ENCODE measurements at regions not wholly inside any gene's neighbourhood (a gene's known extent, or its start where the extent isn't known, plus 50 kb on each side); places are given as distances from the start of the nearest gene placed in this dataset.
"Not testable (repeated sequence)": the region's sequence is repeated elsewhere in the genome, so short reads cannot be mapped to it uniquely, and the experiment has no call there.

DNA sequence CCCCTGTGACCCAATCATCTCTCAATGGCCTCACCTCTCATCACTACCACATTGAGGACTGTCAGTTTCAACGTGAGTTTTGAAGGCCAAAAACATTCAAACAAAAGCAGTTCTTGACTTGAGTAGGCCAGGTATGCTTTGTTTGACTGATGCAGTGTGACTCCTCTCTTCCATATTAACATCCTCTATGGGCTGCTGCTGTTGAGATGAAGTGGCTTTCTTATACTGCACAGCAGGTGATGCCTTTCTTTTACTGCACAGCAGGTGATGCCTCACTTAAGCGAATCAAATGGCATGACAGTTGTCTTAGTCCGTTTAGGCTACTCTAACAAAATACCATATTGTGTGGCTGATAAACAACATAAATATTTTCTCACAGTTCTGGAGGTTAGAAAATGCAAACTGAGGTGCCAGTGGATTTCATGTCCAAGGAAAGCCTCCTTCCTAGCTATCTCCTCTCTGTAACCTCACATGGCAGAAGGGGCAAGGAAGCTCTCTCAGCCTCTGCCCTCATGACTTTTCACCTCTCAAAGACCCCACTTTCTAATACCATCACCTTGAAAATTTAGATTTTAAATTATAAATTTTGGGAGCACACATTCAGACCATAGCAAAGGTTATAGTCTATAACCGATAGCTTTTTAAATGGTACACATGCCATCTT lies 2267.9 kb upstream of the AGA start:
- 45% methylated on average over 4 of the region's 4 CpGs for WGBS
- H3K36me3 ChIP-seq (ENCODE audit: insufficient read depth): no peaks in the 10 kb centered on the region
- DNase-seq (ENCODE audit: extremely low spot score): no peak
- no peak overlapping the region for H3K4me3 ChIP-seq (ENCODE audit: low read depth, low read length)
- H3K27ac ChIP-seq (ENCODE audit: low read depth): no peak overlapping the region
- H3K4me1 ChIP-seq (ENCODE audit: insufficient read depth): no peaks in the 10 kb centered on the region

DNA sequence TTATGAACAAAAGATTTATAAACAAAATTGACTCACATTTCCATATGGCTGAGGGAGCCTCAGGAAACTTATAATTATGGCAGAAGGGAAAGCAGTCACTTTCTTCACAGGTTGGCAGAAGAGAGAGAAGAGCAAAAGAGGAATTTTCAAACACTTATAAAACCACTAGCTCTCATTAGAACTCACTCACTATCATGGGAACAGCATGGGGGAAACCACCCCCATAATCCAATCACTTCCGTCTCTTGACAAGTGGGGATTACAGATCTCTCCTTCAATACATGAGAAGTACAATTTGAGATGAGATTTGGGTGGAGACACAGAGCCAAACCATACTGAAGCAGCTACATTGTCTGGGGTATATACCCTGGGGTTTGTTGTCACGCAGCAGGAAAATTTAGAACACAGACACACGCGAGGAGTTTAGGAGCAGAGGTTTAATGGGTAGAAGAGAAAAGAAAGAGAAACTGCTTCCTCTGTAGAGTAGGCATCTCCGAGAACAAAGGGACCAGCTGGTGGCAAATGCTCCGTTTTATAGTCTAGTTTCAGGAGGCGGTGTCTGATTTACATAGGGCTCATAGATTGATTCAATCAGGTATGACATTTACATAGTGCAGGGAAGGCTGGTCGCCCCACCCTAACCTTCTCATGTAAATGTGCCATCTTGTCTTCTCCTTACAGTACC lies 2277.7 kb upstream of the AGA start:
- no peak overlapping the region for H3K27ac ChIP-seq (ENCODE audit: low read depth)
- H3K36me3 ChIP-seq (ENCODE audit: insufficient read depth): no peaks in the 10 kb centered on the region
- WGBS: 90% methylated on average over 8 of the region's 8 CpGs
- no peak for DNase-seq (ENCODE audit: extremely low spot score)
- no peak overlapping the region for H3K4me3 ChIP-seq (ENCODE audit: low read depth, low read length)
- no peaks in the 10 kb centered on the region for H3K4me1 ChIP-seq (ENCODE audit: insufficient read depth)

DNA sequence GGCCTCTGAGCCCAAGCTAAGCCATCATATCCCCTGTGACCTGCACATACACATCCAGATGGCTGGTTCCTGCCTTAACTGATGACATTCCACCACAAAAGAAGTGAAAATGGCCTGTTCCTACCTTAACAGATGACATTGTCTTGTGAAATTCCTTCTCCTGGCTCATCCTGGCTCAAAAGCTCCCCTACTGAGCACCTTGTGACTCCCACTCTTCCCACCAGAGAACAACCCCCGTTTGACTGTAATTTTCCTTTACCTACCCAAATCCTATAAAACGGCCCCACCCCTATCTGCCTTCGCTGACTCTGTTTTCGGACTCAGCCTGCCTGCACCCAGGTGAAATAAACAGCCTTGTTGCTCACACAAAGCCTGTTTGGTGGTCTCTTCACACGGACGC lies 2284.3 kb upstream of the AGA start:
- not testable (repeated sequence) for H3K4me3 ChIP-seq (ENCODE audit: low read depth, low read length); H3K27ac ChIP-seq (ENCODE audit: low read depth); H3K4me1 ChIP-seq (ENCODE audit: insufficient read depth); H3K36me3 ChIP-seq (ENCODE audit: insufficient read depth); DNase-seq (ENCODE audit: extremely low spot score)
- WGBS: 76% methylated on average over 6 of the region's 6 CpGs

DNA sequence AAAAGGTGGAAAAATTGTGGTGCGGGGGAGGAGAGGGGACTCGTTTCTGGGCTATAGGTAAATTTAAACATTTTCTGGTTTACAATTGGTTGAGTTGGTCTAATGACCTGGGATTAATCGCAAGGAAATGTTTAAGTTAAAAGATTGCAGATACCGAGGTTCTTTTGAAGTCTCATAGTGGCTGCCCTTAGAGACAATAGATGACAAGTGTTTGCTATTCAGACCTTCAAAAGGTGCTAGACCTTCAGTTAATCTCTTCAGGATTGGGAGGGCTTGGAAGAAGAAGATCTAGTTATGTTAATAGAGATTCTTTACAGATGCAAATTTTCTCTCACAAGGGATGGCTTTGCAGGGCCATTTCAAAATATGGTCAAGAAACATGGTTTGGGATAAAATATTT lies 2286.1 kb upstream of the AGA start:
- no peaks in the 10 kb centered on the region for H3K4me1 ChIP-seq (ENCODE audit: insufficient read depth)
- DNase-seq (ENCODE audit: extremely low spot score): no peak
- no peak overlapping the region for H3K27ac ChIP-seq (ENCODE audit: low read depth)
- H3K4me3 ChIP-seq (ENCODE audit: low read depth, low read length): no peak overlapping the region
- 87% methylated on average over 4 of the region's 4 CpGs for WGBS
- no peaks in the 10 kb centered on the region for H3K36me3 ChIP-seq (ENCODE audit: insufficient read depth)

DNA sequence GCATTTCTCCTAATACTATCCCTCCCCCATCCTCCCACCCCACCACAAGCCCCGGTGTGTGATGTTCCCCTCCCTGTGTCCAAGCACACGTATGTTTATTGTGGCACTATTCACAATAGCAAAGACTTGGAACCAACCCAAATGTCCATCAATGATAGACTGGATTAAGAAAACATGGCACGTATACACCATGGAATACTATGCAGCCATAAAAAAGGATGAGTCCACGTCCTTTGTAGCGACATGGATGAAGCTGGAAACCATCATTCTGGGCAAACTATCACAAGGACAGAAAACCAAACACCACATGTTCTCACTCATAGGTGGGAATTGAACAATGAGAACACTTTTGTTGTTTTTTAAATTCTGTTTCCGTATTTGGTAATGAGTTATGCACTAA lies 2294.6 kb upstream of the AGA start:
- not testable (repeated sequence) for H3K27ac ChIP-seq (ENCODE audit: low read depth); H3K36me3 ChIP-seq (ENCODE audit: insufficient read depth); H3K4me1 ChIP-seq (ENCODE audit: insufficient read depth); DNase-seq (ENCODE audit: extremely low spot score); H3K4me3 ChIP-seq (ENCODE audit: low read depth, low read length)
- WGBS: 90% methylated on average over 6 of the region's 6 CpGs

DNA sequence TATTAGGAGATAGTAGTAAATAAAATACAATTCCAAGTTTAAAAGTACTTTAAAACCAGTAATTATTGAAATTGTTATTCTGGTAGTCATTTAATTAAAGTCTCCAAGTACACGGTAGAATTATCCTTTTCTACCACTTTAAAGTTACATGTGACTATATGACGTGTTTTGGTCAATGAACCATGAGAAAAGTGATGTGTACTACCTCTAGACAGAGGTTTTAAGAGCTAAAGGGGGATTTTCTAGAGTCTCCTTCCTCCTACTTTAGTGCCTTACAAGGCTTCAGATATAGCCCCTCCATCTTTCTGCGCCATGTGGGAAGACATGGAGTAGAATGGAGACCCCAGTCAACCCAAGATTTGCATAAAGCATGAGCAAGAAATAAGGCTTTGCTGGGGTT lies 2296.6 kb upstream of the AGA start:
- no peak for DNase-seq (ENCODE audit: extremely low spot score)
- WGBS: 55% methylated on average over 3 of the region's 3 CpGs
- Histone ChIP-seq H3K4me1 (ENCODE audit: insufficient read depth) (no peaks in the 10 kb centered on the region), H3K27ac (ENCODE audit: low read depth) (no peak overlapping the region), H3K4me3 (ENCODE audit: low read depth, low read length) (no peak overlapping the region), H3K36me3 (ENCODE audit: insufficient read depth) (no peaks in the 10 kb centered on the region)

DNA sequence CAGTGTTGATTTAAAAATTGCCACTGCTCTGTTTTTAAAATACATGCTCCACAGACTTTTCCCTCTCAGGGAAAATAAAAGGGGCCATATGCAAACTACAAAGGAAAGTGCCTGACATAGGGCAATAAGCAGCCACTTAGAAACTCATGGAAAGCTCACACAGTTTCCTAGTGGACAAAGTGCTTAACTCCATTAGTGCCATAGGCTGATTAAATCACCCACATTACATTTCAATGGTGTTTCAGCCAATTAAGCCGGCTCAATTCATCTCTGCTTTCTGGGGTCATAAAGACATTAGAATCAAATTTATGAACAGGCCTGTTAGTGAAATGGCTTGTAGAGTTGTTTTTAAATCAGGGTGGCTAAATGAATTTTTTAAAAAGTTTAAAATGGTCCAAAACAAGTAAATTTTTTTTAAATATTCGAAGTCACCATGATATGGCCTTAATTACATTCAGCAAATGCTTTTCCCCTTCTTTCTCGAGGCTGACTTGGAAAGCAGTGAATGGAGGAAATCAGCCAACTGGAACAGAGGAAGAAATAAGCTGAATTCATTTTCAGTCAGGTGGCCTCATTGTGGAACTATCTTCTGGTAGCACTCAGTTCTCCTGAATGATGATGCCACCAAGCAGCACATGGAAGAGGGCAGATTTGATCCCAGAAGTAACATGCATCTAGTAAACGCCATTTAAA lies 2305.1 kb upstream of the AGA start:
- Histone ChIP-seq H3K27ac (ENCODE audit: low read depth) (no peak overlapping the region), H3K4me1 (ENCODE audit: insufficient read depth) (no peaks in the 10 kb centered on the region), H3K4me3 (ENCODE audit: low read depth, low read length) (no peak overlapping the region), H3K36me3 (ENCODE audit: insufficient read depth) (no peaks in the 10 kb centered on the region)
- 81% methylated on average over 4 of the region's 4 CpGs for WGBS
- no peak for DNase-seq (ENCODE audit: extremely low spot score)

DNA sequence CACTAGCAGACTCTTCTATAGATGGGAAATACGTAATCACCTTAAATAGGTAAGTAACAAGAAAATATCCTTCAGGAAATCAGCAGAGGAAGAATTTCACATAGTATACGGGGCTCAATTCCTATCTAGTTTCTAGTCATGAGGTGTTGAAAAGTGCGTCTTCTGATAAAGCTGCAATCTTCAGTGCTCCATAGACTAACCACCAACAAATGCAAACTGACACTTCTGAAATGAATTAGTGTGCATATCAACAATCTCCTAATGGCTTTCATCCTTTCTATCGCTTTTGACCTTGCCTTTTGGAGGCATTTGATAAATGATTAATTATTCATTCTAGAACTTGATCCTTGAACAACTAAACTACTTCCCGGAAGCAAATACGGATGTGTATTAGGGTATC lies 2306.6 kb upstream of the AGA start:
- H3K4me3 ChIP-seq (ENCODE audit: low read depth, low read length): no peak overlapping the region
- H3K36me3 ChIP-seq (ENCODE audit: insufficient read depth): no peaks in the 10 kb centered on the region
- no peak overlapping the region for H3K27ac ChIP-seq (ENCODE audit: low read depth)
- no peak for DNase-seq (ENCODE audit: extremely low spot score)
- WGBS: 91% methylated on average over 6 of the region's 6 CpGs
- H3K4me1 ChIP-seq (ENCODE audit: insufficient read depth): no peaks in the 10 kb centered on the region

DNA sequence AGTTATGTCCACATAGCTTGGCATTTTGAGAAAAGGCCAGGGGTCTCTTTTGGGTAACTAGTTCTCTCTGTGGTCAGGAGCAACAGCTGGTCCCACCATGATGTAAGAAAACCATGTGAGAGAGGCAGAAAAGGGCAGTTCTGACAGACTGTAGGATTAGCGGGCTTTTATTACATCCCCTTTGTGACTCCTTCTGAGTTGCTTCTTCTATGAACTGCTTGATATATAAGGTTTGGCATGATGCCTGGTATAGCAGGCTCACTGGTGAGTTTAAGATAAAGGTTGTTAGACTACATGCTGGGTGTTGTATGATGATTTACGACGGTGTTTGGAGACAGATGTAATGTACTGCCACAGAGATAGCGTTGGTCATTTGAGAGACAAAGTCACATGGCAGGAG lies 2308.1 kb upstream of the AGA start:
- WGBS: 18% methylated on average over 4 of the region's 4 CpGs
- no peak overlapping the region for H3K27ac ChIP-seq (ENCODE audit: low read depth)
- no peak overlapping the region for H3K4me3 ChIP-seq (ENCODE audit: low read depth, low read length)
- DNase-seq (ENCODE audit: extremely low spot score): no peak
- no peaks in the 10 kb centered on the region for H3K36me3 ChIP-seq (ENCODE audit: insufficient read depth)
- H3K4me1 ChIP-seq (ENCODE audit: insufficient read depth): no peaks in the 10 kb centered on the region

DNA sequence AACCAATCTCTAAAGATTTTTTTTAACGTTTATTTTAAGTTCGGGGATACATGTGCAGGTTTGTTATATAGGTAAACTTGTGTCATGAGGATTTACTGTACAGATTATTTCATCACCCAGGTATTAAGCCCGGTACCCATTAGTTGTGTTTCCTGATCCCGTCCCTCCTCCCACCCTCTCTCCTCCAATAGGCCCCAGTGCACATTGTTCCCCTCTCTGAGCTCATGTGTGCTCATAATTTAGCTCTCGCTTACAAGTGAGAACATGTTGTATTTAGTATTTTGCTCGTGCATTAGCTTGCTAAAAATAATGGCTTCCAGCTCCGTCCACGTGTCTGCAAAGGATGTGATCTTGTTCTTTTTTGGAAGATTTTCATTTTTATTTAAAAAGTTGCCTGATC lies 2309.4 kb upstream of the AGA start:
- DNase-seq (ENCODE audit: extremely low spot score): no peak

DNA sequence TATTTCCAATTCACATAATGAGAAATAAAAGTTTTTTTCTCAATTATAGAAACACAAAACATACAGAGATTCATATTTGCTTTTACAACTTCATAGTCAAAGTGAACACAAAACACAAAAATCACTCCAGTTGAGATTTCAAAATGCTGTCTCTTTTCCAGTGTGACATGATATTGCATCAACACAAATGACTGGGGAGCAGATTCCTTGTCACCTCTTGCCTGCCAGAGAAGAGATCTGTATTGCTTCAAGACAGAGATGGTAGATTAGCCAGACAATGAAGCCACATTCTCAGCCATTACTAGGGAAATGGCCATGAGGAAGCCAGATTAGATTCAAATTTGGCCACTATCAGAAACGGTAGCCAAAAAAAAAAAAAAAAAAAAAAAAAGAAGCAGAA lies 2313.1 kb upstream of the AGA start:
- Histone ChIP-seq H3K36me3 (ENCODE audit: insufficient read depth) (no peaks in the 10 kb centered on the region), H3K4me1 (ENCODE audit: insufficient read depth) (no peaks in the 10 kb centered on the region), H3K4me3 (ENCODE audit: low read depth, low read length) (no peak overlapping the region), H3K27ac (ENCODE audit: low read depth) (no peak overlapping the region)
- DNase-seq (ENCODE audit: extremely low spot score): no peak
- WGBS: 52% methylated on average over 1 of the region's 1 CpG

More for the DNA sequence above, 2309.4 kb upstream of the AGA start:
- WGBS: 44% methylated on average over 8 of the region's 8 CpGs
- Histone ChIP-seq H3K27ac (ENCODE audit: low read depth) (no peak overlapping the region), H3K36me3 (ENCODE audit: insufficient read depth) (no peaks in the 10 kb centered on the region), H3K4me3 (ENCODE audit: low read depth, low read length) (no peak overlapping the region), H3K4me1 (ENCODE audit: insufficient read depth) (no peaks in the 10 kb centered on the region)

DNA sequence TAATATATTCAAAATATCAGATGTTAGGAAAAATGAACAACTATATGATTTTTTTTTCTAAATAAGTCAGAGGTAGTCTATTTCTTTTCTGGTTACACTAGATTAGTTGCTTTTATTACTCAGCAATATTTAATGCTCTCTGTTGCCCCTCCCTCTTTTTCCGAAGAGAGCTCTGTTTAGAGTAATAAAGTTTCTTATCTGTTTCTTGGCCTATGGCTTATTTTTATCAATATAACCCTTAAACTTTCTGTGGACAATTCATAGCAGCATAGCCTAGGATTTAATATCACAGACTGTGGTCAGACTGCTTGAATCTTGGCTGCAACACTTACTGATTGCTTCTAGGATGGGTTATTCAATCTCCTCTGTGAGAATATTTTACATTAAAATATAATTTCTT lies 2315.4 kb upstream of the AGA start:
- no peaks in the 10 kb centered on the region for H3K36me3 ChIP-seq (ENCODE audit: insufficient read depth)
- no peak overlapping the region for H3K27ac ChIP-seq (ENCODE audit: low read depth)
- no peaks in the 10 kb centered on the region for H3K4me1 ChIP-seq (ENCODE audit: insufficient read depth)
- no peak overlapping the region for H3K4me3 ChIP-seq (ENCODE audit: low read depth, low read length)
- no peak for DNase-seq (ENCODE audit: extremely low spot score)
- 18% methylated on average over 1 of the region's 1 CpG for WGBS

DNA sequence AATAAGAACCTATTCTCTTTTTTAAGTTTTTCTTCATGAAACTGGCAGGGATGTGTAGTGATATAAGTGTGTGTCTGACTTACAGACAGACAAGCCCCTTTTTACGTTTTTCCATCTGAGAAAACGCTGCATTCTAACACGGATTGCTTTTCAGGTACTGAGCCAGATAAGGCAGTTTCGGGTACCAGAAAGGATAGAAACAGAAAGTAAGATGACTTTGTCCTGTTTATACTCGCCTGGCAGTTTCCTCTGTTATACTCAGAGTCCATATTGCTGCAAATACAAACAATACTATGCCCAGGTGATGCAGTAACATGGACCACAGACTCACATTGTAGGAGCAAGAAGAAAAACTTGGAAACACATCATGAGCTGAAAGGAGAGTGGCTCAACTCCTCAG lies 2320.6 kb upstream of the AGA start:
- H3K4me1 ChIP-seq (ENCODE audit: insufficient read depth): no peaks in the 10 kb centered on the region
- H3K36me3 ChIP-seq (ENCODE audit: insufficient read depth): no peaks in the 10 kb centered on the region
- WGBS: 78% methylated on average over 5 of the region's 5 CpGs
- no peak overlapping the region for H3K27ac ChIP-seq (ENCODE audit: low read depth)
- H3K4me3 ChIP-seq (ENCODE audit: low read depth, low read length): no peak overlapping the region
- no peak for DNase-seq (ENCODE audit: extremely low spot score)

DNA sequence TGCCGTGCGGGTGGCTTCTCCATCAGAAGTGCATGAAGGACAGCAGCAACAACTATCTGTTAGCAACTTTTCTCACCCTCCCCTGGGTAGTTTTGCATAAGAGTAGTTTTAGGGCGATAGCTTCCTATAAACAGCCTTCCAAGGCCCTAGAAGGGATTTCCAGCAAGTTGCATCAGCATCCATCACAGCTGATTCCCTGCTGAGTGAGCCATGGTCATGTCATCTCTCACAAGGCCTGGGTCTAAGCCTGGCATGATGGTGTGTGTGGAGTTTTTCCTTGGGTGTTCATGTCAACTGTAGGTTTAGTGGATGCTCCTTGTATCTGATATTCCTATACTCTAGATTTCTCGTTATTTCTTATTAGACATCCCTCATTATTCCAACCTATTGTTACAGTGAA lies 2324.7 kb upstream of the AGA start:
- 72% methylated on average over 4 of the region's 4 CpGs for WGBS
- H3K27ac ChIP-seq (ENCODE audit: low read depth): no peak overlapping the region
- H3K4me3 ChIP-seq (ENCODE audit: low read depth, low read length): no peak overlapping the region
- DNase-seq (ENCODE audit: extremely low spot score): no peak
- H3K4me1 ChIP-seq (ENCODE audit: insufficient read depth): no peaks in the 10 kb centered on the region
- no peaks in the 10 kb centered on the region for H3K36me3 ChIP-seq (ENCODE audit: insufficient read depth)
